Fibroblast of peridontal ligament (primary cell): ENCODE measurements at regions not wholly inside any gene's neighbourhood (a gene's known extent, or its start where the extent isn't known, plus 50 kb on each side); places are given as distances from the start of the nearest gene placed in this dataset.

Experiments used
- DNase-seq: peaks from one replicate; pipeline ENCODE4 v3.0.0-alpha.2; 2010; ENCODE audit errors: extremely low read depth

DNA sequence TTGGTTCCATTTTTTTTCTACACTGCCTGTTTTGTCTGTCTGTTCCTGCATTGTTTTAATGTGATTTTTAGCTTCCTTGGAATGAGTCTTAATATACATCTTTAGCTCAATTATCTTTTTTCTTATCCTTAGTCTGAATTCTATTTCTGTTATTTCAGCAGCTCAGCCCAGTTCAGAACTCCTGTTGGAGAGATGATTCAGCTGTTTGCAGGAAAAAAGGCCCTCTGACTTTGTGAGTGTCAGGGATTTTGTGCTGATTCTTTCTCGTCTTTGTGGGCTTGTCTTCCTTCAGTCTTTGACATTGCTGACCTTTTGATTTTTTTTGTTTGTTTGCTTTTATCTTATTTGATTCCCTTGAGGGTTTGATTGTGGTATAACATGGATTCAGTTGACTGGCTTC is 343.2 kb upstream of the TRAM1L1 start:
- no peak for DNase-seq

DNA sequence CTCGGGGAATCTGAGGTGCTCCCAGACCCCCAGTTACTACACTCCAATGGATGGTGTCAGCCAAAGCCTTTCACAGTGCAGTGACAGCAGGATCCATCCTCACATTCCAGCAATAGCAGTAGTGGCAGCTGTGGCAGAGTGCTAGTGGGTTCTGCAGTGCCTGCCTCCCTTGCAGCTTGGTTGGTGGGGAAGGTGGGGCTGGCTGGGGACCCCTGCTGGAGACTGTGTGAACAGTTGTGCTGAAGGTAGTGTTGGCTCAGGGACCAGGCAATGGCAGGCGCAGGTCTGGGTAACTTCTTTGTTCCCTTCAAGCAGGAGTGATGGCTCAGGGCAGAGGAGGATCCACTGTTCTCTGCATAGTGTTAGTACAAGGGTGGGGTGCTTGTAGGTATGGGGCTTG is 343.7 kb upstream of the TRAM1L1 start:
- no peak for DNase-seq

DNA sequence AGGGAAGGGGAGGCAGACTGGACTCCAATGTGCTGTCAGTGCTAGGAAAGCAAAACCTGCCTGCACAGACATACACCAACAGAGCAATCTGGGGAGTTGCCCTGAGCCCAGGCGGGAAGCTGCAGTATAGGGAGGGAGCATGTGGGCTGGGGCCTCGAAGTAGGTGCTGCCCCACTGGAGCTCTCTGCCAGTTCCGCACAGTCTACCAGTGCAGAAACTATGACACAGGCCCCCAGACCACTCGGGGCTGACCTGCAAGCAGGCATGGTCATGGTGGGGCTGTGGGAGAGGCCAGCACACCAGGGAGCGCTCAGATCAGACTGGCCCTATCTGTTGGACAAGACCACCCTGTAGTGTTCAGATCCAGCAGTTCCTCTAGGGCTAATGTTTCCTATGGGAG is 344.1 kb upstream of the TRAM1L1 start:
- no peak for DNase-seq

DNA sequence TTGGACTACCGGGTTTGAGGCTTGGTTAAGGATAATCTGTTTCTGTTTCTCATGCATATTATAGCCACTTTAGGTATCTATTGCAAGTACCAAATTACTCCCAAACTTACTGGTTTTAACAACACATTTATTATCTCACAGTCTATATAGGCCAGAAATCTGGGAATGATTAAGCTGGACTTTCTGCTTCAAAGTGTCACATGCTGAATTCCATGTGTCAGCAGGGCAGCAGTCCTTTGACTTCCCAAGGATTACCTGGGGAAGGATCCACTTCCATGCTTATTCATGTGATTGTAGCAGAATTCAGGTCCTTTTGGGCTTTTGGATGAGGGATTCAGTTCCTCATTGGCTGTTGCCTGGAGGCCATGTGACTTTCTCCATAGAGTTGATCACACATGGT is 349.0 kb upstream of the TRAM1L1 start:
- peak; percentile 17 for DNase-seq

DNA sequence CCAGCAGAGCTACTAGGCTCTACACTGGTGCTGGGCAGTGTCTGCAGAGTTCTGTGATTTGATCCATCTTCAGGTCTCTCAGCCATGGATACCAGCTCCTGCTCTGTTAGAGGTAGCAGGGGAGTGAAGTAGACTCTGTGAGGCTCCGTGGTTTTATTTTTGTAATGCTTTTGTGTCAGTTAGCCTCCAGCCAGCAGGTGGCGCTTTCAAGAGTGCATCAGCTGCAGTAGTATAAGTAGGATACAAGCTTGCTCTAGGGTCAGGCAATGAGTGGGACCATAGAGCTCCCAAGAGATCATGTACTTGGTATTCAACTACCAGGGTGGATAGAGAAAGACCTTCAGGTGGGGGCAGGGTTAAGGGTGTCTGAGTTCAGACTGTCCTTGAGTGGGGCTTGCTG is 362.5 kb upstream of the TRAM1L1 start:
- DNase-seq: no peak

DNA sequence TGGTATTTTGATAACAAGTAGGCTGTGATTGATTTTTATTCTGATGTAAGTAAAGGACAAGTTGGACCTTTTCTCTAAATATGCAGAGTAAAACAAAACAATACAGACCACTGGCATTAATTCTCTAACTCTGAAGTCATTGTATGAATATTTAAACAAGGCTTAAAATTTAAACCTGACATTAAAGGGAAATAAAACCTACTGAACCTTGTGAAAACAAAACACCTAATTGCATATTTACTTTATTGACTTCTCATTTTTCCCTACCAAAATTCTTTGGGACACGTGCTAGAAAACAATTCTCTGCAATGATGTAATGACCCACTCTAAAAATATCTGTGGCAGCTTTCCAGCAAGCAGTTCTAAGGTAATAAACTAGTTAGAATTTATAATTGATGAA is 369.7 kb upstream of the TRAM1L1 start:
- no peak for DNase-seq

DNA sequence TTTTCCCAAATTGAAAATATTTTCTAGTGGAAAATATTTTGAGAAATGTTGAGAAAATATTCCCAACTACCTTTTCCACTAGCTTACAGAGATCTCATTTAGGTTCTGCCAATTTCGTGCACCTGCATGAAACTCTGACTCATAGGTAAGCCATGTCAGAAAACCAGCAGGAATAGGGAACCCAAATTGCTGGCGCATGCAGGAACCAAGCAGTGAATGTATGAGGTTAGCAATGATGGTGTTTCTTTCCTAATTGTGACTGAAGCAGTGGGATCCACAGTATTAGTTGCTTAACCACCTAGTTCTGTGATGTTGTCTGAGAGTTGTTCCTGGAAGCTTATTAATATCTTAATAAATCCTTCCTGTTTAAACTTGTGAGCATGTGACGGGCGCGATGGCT is 381.0 kb upstream of the TRAM1L1 start:
- no peak for DNase-seq

DNA sequence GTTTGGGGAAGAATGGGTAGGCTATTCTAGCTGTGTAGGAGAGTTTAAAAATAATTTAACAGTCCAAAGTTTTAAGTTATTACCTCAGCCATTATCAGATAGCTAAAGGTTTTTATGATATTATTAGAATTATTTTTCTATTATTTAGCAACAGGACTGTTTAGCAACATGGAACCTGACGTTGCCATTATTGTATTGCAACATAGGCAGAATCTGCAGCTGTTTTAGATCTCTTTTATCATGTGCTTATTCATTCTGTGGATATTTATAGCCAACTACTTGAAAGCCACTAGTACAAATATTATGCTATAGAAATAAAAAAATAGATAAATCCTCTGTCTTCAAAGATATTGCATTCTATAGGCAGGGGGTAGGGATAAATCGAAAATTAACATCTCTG is 382.0 kb upstream of the TRAM1L1 start:
- peak; percentile 18 for DNase-seq

DNA sequence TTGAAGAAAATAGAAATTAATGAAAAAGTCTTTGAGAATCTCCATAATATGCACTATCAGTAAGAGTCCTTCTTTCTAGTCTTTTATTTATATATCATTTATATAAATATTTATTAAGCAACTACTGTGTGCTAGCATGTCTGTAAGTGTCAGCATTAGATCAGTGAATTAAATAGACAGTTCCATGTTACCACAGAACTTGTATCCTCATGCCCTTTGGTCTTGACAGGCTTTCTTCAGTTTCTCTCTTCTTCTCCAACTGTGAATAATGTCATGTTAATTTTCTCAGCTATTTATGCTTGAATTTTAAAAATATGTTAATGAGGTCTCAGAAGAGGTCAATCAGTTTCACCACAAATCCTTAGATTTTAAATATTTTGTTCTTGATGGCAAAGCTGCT is 389.6 kb upstream of the TRAM1L1 start:
- DNase-seq: no peak

DNA sequence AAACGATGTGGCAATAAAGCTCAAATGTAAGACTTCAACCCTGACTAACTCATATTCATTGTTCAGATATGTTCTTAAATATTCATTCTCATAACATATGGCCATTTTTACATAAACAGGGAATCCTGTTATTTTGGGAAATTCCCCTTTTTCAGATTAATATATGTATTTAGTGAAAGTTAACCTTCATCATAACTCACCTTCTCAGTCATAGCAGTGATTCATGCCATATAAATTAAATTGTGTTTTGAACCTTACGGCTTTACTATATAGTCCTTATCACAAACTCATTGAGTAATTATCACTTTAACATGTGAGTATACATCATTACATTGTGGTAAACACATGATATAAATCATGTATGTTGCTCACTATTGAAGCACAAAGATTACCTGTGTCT is 392.5 kb upstream of the TRAM1L1 start:
- no peak for DNase-seq

DNA sequence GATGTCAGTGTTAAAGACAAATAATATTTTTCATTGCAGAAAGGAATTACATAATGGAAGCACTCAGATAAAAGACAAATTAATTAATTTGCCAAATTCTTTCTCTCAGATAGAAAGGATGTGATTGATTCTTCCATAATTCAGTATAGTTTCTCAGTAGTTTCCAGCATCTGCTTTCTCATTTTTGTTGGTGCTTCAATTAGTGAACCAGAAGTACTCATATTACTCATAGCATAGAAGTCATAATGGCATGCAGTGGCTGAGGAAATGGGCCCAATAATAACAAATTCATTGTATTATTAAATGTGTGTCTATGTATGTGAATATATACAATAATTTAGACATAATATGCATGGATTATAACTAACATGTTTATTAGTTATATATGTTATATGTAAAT is 393.3 kb upstream of the TRAM1L1 start:
- DNase-seq: no peak

DNA sequence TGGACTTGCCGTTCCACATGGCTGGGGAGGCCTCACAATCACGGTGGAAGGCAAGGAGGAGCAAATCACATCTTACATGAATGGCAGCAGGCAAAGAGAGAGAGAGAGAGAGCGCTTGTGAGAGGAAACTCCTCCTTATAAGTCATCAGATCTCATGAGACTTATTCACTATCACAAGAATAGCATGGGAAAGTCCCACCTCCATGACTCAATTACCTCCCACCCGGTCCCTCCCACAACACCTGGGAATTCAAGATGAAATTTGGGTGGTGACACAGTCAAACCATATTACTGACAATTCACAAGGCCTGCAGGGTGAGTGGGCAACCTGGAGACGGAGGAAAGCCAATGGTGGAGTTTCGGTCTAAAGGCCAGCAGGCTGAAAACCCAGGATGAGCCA is 394.3 kb upstream of the TRAM1L1 start:
- DNase-seq: no peak

DNA sequence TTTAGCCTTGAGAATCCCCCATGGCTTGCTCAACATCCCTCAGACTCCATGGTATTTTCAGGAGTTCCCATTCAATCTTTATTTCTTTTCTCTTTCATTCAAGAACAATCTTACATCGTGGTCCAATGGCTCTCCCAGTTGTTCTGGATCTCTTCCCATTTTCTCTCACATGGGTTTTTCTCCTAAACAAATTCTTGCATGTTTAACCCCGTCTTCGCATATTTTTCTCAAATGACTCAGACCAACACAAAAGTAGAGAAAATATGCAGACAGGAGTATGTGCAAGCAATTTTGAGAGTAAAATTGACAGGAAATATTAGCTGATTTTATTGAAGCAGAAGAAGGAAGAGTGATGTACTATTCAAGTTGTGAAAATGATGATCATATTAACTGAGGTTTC is 396.4 kb upstream of the TRAM1L1 start:
- DNase-seq: peak; percentile 66

DNA sequence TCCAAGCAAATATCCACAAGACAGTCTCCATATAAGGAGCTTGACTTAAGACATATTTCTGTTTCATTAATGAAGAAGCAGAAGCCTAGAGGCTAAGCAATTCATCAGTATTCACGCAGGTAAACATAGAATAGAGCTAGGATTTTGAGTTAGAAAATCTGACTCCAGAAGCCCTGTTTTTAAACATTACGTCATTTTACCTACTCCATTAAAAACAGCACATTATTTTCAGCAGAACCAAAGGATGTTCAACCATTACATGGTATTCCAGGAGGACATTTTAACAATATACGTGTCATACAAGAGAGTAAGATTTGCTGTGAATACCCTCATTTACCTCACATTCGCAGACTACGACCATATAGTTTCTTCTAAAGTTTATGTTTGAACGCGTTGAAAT is 403.3 kb upstream of the TRAM1L1 start:
- no peak for DNase-seq

DNA sequence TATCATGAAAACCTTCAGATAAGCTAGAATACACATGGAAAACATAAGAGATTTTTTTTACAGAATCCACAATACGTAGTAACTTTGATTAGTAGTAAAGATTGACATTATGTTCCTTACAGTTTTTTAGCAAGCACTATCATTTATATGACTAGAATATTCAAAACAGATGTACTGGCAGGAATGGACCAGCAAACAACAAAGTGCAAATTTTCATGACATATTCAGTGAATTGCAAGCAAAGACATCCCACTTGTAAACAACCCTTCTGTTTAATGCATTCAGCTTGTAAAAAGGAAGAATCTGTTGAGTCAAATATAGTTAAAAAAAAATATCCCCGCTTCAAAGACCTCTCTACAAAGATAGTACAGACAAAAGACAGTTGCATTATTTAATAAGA is 403.7 kb upstream of the TRAM1L1 start:
- no peak for DNase-seq

DNA sequence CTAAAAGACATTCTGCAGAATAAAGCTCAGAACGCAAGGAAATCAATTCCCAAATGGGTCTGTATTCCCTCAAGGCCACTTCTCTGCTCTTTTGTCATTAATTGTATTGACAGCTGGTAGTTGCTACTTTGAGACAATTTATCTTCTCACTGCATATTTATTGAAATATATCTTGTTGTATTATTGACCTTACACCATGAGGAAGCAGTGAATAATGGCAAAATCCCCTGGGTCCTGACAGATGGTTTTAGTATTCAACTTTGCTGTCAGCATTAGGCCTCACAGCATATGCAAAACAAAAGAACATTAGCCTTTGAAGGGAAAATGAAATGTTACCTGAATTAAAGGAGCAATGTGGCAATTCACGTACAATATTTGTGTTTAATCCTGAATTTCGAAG is 406.1 kb upstream of the TRAM1L1 start:
- DNase-seq: peak; percentile 4

DNA sequence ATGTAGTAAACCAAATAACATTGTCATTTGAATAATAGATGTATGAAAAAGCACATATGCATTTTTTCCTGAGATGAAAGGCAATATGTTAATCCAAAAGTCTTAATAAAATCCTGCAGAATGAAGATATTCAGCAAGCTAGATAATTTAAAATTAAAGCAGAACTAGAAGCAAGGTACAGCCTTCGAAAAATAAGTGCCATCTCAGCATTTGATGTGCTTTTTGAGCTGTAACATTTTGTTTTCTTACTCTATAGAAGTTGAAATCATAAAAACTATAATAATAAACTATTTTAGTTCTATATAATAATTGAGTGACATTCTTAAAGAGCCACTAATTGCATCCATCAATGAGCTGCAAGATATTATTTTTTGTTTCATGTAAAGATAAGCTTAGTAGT is 410.4 kb upstream of the TRAM1L1 start:
- DNase-seq: no peak

DNA sequence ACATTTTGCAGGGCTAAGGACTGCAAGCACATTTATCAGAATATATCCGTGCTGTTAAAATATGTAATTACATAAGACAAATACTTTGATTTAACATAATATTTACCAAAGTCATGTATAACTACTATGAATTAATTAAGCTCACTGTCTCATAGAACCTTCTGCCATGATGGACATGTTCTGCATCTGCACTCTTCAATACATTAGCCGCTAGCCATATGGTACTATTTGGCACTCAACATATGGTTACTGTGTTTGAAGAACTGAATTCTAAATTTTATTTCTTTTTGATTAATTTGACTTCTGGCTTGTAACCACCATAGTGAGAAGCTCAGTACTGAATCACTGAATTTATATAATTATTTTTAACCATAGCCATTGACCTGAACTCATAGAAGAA is 427.0 kb upstream of the TRAM1L1 start:
- no peak for DNase-seq

DNA sequence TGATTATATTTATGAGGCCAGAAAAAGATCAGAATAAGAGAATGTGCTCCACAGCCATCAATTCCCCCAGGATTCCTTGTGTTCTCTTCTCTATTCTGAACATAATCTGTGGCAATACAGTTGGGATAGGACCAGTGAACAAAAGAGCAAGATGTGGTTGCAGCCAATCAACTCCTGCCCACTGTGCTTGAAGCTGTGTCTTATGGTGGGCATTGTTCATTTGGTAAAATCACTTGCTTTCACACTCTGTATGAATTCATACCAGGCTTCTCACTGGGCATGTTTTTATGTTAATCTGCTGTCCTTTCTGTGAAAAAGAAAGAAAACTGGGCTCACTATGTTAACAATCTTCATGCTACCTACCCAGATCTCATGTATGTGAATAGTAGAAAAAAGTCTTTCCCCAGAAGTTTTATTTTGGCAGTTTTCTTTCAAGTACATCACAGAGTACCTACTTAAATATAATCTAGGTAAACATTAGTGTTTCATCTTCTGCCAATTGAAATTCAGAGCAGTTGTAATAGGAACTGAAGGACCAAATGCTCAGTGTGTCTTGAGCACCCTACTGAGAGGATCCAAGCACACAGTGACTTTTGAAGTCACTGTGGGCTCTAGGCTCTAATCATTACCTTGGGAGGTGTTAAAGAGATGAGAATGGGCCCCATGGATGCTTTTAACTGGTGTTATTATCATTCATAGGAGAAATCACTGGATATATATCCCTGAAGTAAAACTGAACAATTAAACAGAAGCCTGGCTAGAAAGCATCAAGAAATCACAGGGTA is 429.2 kb upstream of the TRAM1L1 start:
- DNase-seq: no peak

DNA sequence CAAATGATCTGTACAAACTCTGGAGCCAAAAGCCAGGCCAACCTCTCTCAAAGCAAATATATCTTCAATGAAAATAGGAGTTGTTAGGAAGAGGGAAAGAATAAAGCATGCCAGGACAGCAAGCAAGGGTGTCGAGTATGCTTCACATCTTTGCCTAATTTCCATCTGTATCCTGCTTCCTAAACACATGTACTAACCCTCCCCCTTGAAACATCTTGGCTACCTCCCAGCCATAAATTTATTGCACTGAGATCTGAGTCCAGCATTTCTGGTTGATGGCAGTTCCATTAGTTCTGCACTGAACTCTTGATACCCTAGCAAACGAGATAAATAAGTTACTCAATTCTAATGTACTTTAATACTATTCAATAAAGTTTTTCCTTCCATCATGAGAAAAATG is 430.5 kb upstream of the TRAM1L1 start:
- DNase-seq: no peak

DNA sequence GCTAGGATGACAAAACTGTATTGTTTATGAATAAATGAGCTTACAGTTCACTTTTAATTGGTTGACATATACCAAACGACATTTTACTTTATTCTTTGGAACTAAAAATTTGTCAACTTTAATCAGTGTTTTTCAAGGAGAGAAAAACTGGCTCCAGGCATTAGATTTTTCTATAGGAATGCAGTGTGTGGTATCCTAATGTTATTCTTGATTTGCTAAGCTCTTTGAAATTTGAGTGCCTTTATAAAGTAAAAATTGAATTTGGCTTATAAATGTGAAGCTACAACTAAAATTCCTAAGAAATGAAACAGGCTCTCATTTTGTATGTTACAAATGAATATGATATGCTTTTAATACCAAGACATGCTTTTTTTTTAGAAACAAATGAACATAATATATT is 442.2 kb upstream of the TRAM1L1 start:
- no peak for DNase-seq

DNA sequence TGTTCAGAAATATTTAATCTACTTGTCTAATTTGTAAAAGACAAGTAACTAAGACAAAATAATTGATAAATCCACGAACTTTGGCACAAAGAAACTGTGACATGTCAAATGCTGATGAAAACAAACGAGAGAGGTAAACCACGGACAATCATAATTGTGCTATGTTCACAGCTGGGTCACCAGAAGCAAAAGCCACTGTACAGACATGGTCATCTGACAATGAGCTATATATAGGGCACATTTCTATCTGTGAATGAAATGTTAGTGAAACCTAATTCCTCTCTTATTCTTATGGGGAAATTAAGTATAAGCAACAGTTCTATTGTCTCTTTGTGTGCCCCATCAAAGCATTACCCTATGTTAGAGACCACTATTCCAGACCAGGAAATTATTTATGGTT is 444.0 kb upstream of the TRAM1L1 start:
- no peak for DNase-seq

DNA sequence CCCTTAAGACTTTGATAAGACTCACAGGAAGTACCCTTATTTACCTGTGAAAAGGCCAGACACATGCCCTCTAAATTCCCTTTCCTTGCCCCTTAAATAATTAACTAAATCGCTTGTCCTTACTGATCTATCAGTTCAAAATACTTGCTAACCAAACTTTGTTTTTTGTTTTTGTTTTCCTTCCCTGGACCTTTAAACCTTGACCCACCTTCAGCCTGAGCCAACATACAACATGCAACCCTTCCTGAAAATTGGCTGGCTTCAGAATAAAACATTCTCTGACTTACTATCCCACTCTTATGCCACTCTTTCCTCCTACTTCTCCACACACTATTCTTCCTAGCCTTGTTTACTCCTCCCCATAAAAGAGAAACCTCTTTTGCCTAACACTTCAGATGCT is 448.1 kb upstream of the TRAM1L1 start:
- no peak for DNase-seq

DNA sequence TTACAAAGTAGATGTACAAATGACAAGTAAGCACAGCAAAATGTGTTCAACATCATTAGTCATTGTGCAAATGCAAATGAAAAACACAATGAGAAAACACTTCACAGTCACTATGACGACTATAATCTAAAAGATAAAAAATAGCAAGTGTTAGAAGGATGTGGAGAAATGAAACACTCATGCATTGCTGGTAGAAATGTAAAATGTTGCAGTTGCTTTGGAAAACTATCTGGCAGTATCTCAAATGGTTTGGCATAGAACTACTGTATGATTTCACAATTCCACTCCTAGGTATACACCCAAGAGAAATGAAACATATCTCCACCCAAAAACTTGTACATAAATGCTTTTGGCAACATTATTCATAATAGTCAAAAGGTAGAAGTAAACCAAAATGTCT is 459.7 kb upstream of the TRAM1L1 start:
- peak; percentile 3 for DNase-seq
